GM12878 (cell line): ENCODE measurements at regions not wholly inside any gene's neighbourhood (a gene's known extent, or its start where the extent isn't known, plus 50 kb on each side); places are given as distances from the start of the nearest gene placed in this dataset.

Experiments used
- ATAC-seq: fragments of 200-7000 bp; cut with Tn5 transposase; 3 replicates; pipeline ENCODE4 v1.9.1; 2020; ENCODE audit warnings: mild to moderate bottlenecking, moderate library complexity
- BruUV-seq: library from RNA; stranded (reverse); fragments of 400-500 nt; replicated peaks from 2 replicates; lab custom pipeline; 2021; lab: Mats Ljungman, UMichigan
- CTCF ChIA-PET: fragments of 300-600 bp; sonication (Branson Sonifier 250); formaldehyde crosslinking; extraction: SDS; loops from one replicate; lab custom pipeline; 2021; ENCODE audit warnings: inconsistent platforms; lab: Yijun Ruan, JAX
- POLR2A ChIA-PET: fragments of 350-600 bp; formaldehyde crosslinking; extraction: SDS; loops from one replicate; lab custom pipeline; 2021; ENCODE audit warnings: inconsistent platforms; lab: Charles Lee
- RAD21 ChIA-PET: fragments of 300-600 bp; sonication (Branson Sonifier 250); formaldehyde crosslinking; loops from one replicate; lab custom pipeline; 2023; ENCODE audit warnings: antibody characterized with exemption; ENCODE audit not compliant: unreplicated experiment; lab: Charles Lee
- SMC1A ChIA-PET: fragments of 300-600 bp; sonication (Branson Sonifier 250); formaldehyde crosslinking; loops from one replicate; lab custom pipeline; 2023; ENCODE audit not compliant: unreplicated experiment, uncharacterized antibody; lab: Charles Lee
- DNase-seq: peaks from one replicate; pipeline ENCODE4 v3.0.0-alpha.2; 2011; ENCODE audit warnings: low read depth, low spot score
- FAIRE-seq: peaks from 3 replicates; lab custom pipeline; 2011; peaks lifted over from hg19 to GRCh38; lab: Jason Lieb, UNC
- H2AFZ ChIP-seq: 2 replicates; pipeline ENCODE4 v1.6.0; 2011; ENCODE audit warnings: low read depth, low read length, control low read depth; ENCODE audit not compliant: control insufficient read depth
- H3K27ac ChIP-seq: 2 replicates; pipeline ENCODE4 v1.5.1; 2011; ENCODE audit warnings: control low read depth; ENCODE audit not compliant: control insufficient read depth, insufficient read depth
- H3K27me3 ChIP-seq, 2 experiments: replicated peaks in 1 of 2; 2 replicates each; pipeline versions ENCODE4 v1.6.0 to v1.6.1; 2011; ENCODE audit warnings: low read length in 1 of 2; ENCODE audit not compliant: control insufficient read depth in 2 of 2, insufficient read depth in 2 of 2
- H3K36me3 ChIP-seq, 2 experiments: 2 replicates each; pipeline ENCODE4 v1.5.1; 2011; ENCODE audit warnings: low read length in 1 of 2; ENCODE audit not compliant: control insufficient read depth in 2 of 2, insufficient read depth in 2 of 2
- H3K4me1 ChIP-seq: 2 replicates; pipeline ENCODE4 v1.6.1; 2011; ENCODE audit warnings: mild to moderate bottlenecking, low read length, moderate library complexity, mixed read lengths; ENCODE audit not compliant: control insufficient read depth, insufficient read depth
- H3K4me2 ChIP-seq: 2 replicates; pipeline ENCODE4 v1.6.0; 2011; ENCODE audit warnings: control low read depth; ENCODE audit not compliant: control insufficient read depth, insufficient read depth
- H3K4me3 ChIP-seq: fragments of 200-600 bp; sonication (generic); 2 replicates; pipeline ENCODE4 v1.5.1; 2016
- H3K79me2 ChIP-seq: 2 replicates; pipeline ENCODE4 v1.6.0; 2011; ENCODE audit warnings: low read length; ENCODE audit not compliant: control insufficient read depth, insufficient read depth
- H3K9ac ChIP-seq: 2 replicates; pipeline ENCODE4 v1.8.0; 2011; ENCODE audit warnings: low read length, control low read depth, mixed read lengths; ENCODE audit not compliant: control insufficient read depth, insufficient read depth
- H3K9me3 ChIP-seq: replicated peaks from 3 replicates; pipeline ENCODE4 v1.5.1; 2011; ENCODE audit warnings: mild to moderate bottlenecking, low read length; ENCODE audit not compliant: control insufficient read depth, insufficient read depth
- H4K20me1 ChIP-seq: 2 replicates; pipeline ENCODE4 v1.6.0; 2011; ENCODE audit not compliant: control insufficient read depth, insufficient read depth
- ASH2L ChIP-seq: fragments of 300-600, 200-600 bp; sonication (generic); IDR thresholded peaks from 2 replicates; pipeline ENCODE4 v1.6.1; 2017; ENCODE audit warnings: low read depth, mild to moderate bottlenecking, borderline replicate concordance
- ATF3 ChIP-seq: IDR thresholded peaks from 2 replicates; pipeline ENCODE4 v1.6.1; 2011; ENCODE audit warnings: low read depth, mild to moderate bottlenecking, low read length, moderate library complexity, borderline replicate concordance; ENCODE audit errors: extremely low read depth
- BCL11A ChIP-seq: IDR thresholded peaks from 2 replicates; pipeline ENCODE4 v1.6.1; 2011; ENCODE audit warnings: low read depth, low read length
- KAT2A ChIP-seq: conservative IDR thresholded peaks from 2 replicates; pipeline ENCODE4 v1.6.1; 2011; ENCODE audit warnings: low read depth, low read length; ENCODE audit not compliant: control insufficient read depth
- MEF2B ChIP-seq: fragments of 450-650 bp; IDR thresholded peaks from 2 replicates; pipeline ENCODE4 v1.6.1; 2018; ENCODE audit warnings: mild to moderate bottlenecking, moderate library complexity; ENCODE audit not compliant: partially characterized antibody, poor library complexity, severe bottlenecking
- MTA3 ChIP-seq: IDR thresholded peaks from 2 replicates; pipeline ENCODE4 v1.6.1; 2012; ENCODE audit warnings: low read length, inconsistent platforms, borderline replicate concordance
- NFYB ChIP-seq: IDR thresholded peaks from 2 replicates; pipeline ENCODE4 v1.6.1; 2011; ENCODE audit warnings: low read depth, mild to moderate bottlenecking, low read length, improper control_type of control experiment, moderate library complexity; ENCODE audit not compliant: insufficient read depth
- PAX5 ChIP-seq: IDR thresholded peaks from 2 replicates; pipeline ENCODE4 v1.6.1; 2011; ENCODE audit warnings: low read depth, low read length, borderline replicate concordance
- PAX8 ChIP-seq: fragments of 450-650 bp; IDR thresholded peaks from 2 replicates; pipeline ENCODE4 v1.6.1; 2017; ENCODE audit warnings: mild to moderate bottlenecking, moderate library complexity
- POLR2A ChIP-seq: IDR thresholded peaks from 2 replicates; pipeline ENCODE4 v1.6.1; 2011; ENCODE audit warnings: low read depth, mild to moderate bottlenecking, low read length
- RUNX3 ChIP-seq: IDR thresholded peaks from 2 replicates; pipeline ENCODE4 v1.6.1; 2012; ENCODE audit warnings: low read length, inconsistent platforms
- SMAD1 ChIP-seq: fragments of 450-650 bp; IDR thresholded peaks from 2 replicates; pipeline ENCODE4 v1.6.1; 2018; ENCODE audit warnings: mild to moderate bottlenecking, low read depth; ENCODE audit not compliant: partially characterized antibody
- SMAD5 ChIP-seq: IDR thresholded peaks from 2 replicates; pipeline ENCODE4 v1.6.1; 2016; ENCODE audit warnings: antibody characterized with exemption, low read depth
- SPI1 ChIP-seq: IDR thresholded peaks from 2 replicates; pipeline ENCODE4 v1.6.1; 2011; ENCODE audit warnings: low read depth, mild to moderate bottlenecking, low read length, moderate library complexity, borderline replicate concordance; ENCODE audit not compliant: insufficient read depth
- SUPT20H ChIP-seq: IDR thresholded peaks from 2 replicates; pipeline ENCODE4 v1.6.1; 2011; ENCODE audit warnings: low read depth, mild to moderate bottlenecking, low read length, moderate library complexity, borderline replicate concordance; ENCODE audit not compliant: control insufficient read depth
- TBL1XR1 ChIP-seq: IDR thresholded peaks from 2 replicates; pipeline ENCODE4 v1.6.1; 2012; ENCODE audit warnings: low read depth, low read length, improper control_type of control experiment
- ZNF687 ChIP-seq: fragments of 450-650 bp; IDR thresholded peaks from 2 replicates; pipeline ENCODE4 v1.6.1; 2017; ENCODE audit warnings: mild to moderate bottlenecking, moderate library complexity
- WGBS: methylation state at CpG from one replicate; pipeline ENCODE4 v1.1.6; 2016; ENCODE audit warnings: low lambda C conversion rate; ENCODE audit not compliant: insufficient replicate concordance, insufficient coverage; ENCODE audit errors: missing lambda C conversion rate; 5-methylcytosine and 5-hydroxymethylcytosine counted together
- in situ Hi-C: fragments of 300-500 bp; cut with MboI; formaldehyde crosslinking; loops from 9 replicates; pipeline ENCODE4 v1.14.3; 2018; ENCODE audit warnings: mixed read lengths
- intact Hi-C: fragments of 100-400 bp; cut with micrococcal nuclease; formaldehyde crosslinking; loops from one replicate; pipeline ENCODE4 v1.14.2; 2022; ENCODE audit not compliant: unreplicated experiment
- TF ChIP-seq, protein P1 (sequence below): fragments of 450-650 bp; IDR thresholded peaks from 2 replicates; pipeline ENCODE4 v1.6.1; 2017; ENCODE audit warnings: mild to moderate bottlenecking

DNA sequence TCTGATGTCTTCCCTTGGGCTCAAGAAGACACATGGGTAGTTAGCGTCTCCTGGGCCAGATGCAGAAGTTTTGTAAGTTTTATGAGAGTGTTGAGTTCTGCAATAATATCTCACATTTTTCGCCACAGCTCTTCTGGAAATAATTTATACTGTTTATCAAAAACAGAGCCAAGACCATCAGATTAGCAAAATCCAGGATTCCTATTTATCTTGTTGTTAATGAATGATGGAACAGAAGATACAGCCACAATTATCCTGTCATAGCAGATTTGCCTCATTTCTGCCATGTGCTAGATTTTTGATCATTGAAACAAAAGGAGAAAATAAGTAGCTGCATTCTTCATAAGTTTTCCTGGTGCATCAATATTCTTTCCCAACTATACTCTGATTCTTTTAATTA, 1048.6 kb upstream of the KLHL29 start:
- no peak overlapping the region for H3K9ac ChIP-seq
- RAD21 ChIA-PET: no interaction called here
- POLR2A ChIA-PET: no interaction called here
- no peak for TF ChIP-seq BCL11A
- no peak for TF ChIP-seq ASH2L
- TF ChIP-seq NFYB: no peak
- no peak for TF ChIP-seq SPI1
- TF ChIP-seq MEF2B: no peak
- TF ChIP-seq TBL1XR1: no peak
- no peak for TF ChIP-seq POLR2A
- TF ChIP-seq ZNF687: no peak
- no peak for TF ChIP-seq KAT2A
- no peak for TF ChIP-seq SMAD5
- TF ChIP-seq PAX5: no peak
- TF ChIP-seq, protein P1, sequence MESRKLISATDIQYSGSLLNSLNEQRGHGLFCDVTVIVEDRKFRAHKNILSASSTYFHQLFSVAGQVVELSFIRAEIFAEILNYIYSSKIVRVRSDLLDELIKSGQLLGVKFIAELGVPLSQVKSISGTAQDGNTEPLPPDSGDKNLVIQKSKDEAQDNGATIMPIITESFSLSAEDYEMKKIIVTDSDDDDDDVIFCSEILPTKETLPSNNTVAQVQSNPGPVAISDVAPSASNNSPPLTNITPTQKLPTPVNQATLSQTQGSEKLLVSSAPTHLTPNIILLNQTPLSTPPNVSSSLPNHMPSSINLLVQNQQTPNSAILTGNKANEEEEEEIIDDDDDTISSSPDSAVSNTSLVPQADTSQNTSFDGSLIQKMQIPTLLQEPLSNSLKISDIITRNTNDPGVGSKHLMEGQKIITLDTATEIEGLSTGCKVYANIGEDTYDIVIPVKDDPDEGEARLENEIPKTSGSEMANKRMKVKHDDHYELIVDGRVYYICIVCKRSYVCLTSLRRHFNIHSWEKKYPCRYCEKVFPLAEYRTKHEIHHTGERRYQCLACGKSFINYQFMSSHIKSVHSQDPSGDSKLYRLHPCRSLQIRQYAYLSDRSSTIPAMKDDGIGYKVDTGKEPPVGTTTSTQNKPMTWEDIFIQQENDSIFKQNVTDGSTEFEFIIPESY: no peak
- TF ChIP-seq RUNX3: no peak
- no peak for TF ChIP-seq MTA3
- TF ChIP-seq SUPT20H: no peak
- TF ChIP-seq PAX8: no peak
- TF ChIP-seq ATF3: no peak
- no peak for TF ChIP-seq SMAD1
- WGBS: 0% methylated on average over 2 of the region's 2 CpGs
- no peak for FAIRE-seq
- no TSS peak for BruUV-seq
- H3K79me2 ChIP-seq: no peaks in the 10 kb centered on the region
- no peaks in the 10 kb centered on the region for H4K20me1 ChIP-seq
- in situ Hi-C loops (no loop called here), intact Hi-C loops (no loop called here)
- H3K27ac ChIP-seq: no peak overlapping the region
- no peak overlapping the region for H3K4me3 ChIP-seq
- SMC1A ChIA-PET: no interaction called here
- H3K27me3 ChIP-seq: no peaks in the 10 kb centered on the region
- no peak overlapping the region for H3K4me2 ChIP-seq
- no peaks in the 10 kb centered on the region for H3K4me1 ChIP-seq
- CTCF ChIA-PET: interaction anchor here (2.0 kb wide), 1 partner anchor 19 kb away, joined by 9 read pairs; no protein-coding TSS in a partner anchor
- no peak overlapping the region for H2AFZ ChIP-seq
- H3K9me3 ChIP-seq: no peaks in the 10 kb centered on the region
- H3K36me3 ChIP-seq: no peaks in the 10 kb centered on the region
- DNase-seq: no peak
- no peak for ATAC-seq
